ENCODE measurements at regions not wholly inside any gene's neighbourhood (a gene's known extent, or its start where the extent isn't known, plus 50 kb on each side); places are given as distances from the start of the nearest gene placed in this dataset.

DNA sequence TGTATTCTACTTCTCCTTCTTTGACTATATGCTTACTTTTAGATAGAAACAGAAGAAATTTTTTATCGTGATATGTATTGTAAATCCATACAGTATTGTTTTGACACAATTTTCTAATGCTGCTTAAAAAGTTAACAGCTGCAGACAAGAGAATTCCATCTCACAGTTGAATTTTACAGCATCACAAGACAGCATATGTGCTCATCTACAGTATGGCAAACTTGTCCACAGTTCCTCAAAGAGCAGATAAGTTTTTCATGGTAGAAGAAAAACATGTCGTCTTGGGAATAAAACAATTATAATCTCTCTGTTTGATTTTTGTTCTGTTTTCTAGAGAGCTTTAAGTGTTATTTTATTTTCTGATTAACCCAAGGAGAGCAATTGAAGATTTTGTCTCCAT is 438.5 kb upstream of the NUDT12 start:
- no peak for TF ChIP-seq ELF1 (IDR thresholded peaks at IDR 0.05)
- no peak for TF ChIP-seq TAF1 (IDR thresholded peaks at IDR 0.05; ENCODE audit: borderline replicate concordance, low read depth, low read length)
- no peak for TF ChIP-seq RAD21 (IDR thresholded peaks at IDR 0.05; ENCODE audit: low read length)
- no peak for TF ChIP-seq POLR2AphosphoS5 (IDR thresholded peaks at IDR 0.05; ENCODE audit: low read depth, low read length)
- TF ChIP-seq TCF12 (IDR thresholded peaks at IDR 0.05) = no peak
- no peak for TF ChIP-seq YY1 (IDR thresholded peaks at IDR 0.05; ENCODE audit: low read depth)
- TF ChIP-seq GABPA (IDR thresholded peaks at IDR 0.05; ENCODE audit: low read depth) = no peak
- TF ChIP-seq RFX5 (IDR thresholded peaks at IDR 0.05; ENCODE audit: low read length) = no peak
- no peak for TF ChIP-seq EP300 (IDR thresholded peaks at IDR 0.05; ENCODE audit: borderline replicate concordance in 1 of 2, low read depth in 1 of 2, low read length in 1 of 2)
- TF ChIP-seq, protein P1, sequence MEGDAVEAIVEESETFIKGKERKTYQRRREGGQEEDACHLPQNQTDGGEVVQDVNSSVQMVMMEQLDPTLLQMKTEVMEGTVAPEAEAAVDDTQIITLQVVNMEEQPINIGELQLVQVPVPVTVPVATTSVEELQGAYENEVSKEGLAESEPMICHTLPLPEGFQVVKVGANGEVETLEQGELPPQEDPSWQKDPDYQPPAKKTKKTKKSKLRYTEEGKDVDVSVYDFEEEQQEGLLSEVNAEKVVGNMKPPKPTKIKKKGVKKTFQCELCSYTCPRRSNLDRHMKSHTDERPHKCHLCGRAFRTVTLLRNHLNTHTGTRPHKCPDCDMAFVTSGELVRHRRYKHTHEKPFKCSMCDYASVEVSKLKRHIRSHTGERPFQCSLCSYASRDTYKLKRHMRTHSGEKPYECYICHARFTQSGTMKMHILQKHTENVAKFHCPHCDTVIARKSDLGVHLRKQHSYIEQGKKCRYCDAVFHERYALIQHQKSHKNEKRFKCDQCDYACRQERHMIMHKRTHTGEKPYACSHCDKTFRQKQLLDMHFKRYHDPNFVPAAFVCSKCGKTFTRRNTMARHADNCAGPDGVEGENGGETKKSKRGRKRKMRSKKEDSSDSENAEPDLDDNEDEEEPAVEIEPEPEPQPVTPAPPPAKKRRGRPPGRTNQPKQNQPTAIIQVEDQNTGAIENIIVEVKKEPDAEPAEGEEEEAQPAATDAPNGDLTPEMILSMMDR (IDR thresholded peaks at IDR 0.05) = no peak
